IPS-18a (cell line): ENCODE measurements at regions not wholly inside any gene's neighbourhood (a gene's known extent, or its start where the extent isn't known, plus 50 kb on each side); places are given as distances from the start of the nearest gene placed in this dataset.

Source experiments
- H3K27ac ChIP-seq: one replicate; pipeline ENCODE4 v1.5.1; 2013; ENCODE audit warnings: low read length
- H3K27me3 ChIP-seq: one replicate; pipeline ENCODE4 v1.6.1; 2013; ENCODE audit warnings: mild to moderate bottlenecking, low read length; ENCODE audit not compliant: control insufficient read depth, insufficient read depth
- H3K36me3 ChIP-seq: one replicate; pipeline ENCODE4 v1.6.1; 2013; ENCODE audit warnings: low read depth, low read length; ENCODE audit not compliant: control insufficient read depth
- H3K4me1 ChIP-seq: one replicate; pipeline ENCODE4 v1.6.1; 2013; ENCODE audit warnings: low read depth, low read length; ENCODE audit not compliant: control insufficient read depth
- H3K4me3 ChIP-seq: one replicate; pipeline ENCODE4 v1.5.1; 2013; ENCODE audit warnings: low read length
- H3K9ac ChIP-seq: one replicate; pipeline ENCODE4 v1.6.1; 2013; ENCODE audit warnings: mild to moderate bottlenecking, low read length, moderate library complexity
- H3K9me3 ChIP-seq: one replicate; pipeline ENCODE4 v1.6.1; 2013; ENCODE audit warnings: low read depth, low read length; ENCODE audit not compliant: control insufficient read depth

DNA sequence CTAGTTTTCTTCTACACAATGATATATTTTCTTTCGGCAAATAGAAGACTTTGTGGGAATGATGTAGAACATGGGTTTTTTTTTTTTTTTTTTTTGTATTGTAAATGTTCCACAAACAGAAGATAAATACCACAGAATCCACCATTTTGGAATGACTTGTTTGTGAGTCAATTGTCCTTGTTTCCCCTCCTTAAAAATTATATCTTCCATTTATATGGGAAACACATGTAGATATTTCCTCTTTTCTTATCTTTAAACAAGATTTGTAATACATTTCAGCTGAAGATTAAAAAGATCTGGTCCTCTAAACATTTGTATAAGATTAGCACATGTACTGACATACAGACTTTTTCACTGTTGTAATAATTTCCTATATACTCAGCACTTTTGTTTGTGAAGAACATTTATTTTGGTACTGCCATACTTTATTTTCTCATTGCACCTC is 304.6 kb downstream of the SPRY1 start:
- no peaks in the 10 kb centered on the region for H3K9me3 ChIP-seq
- no peaks in the 10 kb centered on the region for H3K27me3 ChIP-seq
- no peaks in the 10 kb centered on the region for H3K36me3 ChIP-seq
- no peaks in the 10 kb centered on the region for H3K4me1 ChIP-seq
- H3K27ac ChIP-seq, result no peak overlapping the region
- H3K9ac ChIP-seq, result no peak overlapping the region
- H3K4me3 ChIP-seq, result no peak overlapping the region

DNA sequence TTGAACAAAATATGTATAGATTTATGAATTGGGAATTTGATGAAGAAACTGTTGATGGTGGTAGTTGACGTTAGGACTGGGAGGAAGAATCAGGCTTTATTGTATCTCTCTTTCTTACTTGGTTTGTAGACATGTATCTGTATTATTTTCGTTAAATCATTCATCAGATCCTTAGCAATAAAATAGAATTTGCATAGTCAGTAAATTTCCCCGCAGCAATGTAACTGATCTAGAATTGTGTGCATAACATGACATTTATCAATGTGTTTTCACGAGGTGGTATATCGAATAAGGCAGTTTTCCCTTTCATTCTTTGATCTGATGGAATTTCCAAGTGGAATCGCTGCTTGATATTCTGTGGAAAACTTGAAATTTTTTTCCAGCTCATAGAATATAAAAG is 308.8 kb downstream of the SPRY1 start:
- H3K9me3 ChIP-seq, result no peaks in the 10 kb centered on the region
- no peaks in the 10 kb centered on the region for H3K36me3 ChIP-seq
- no peak overlapping the region for H3K4me3 ChIP-seq

DNA sequence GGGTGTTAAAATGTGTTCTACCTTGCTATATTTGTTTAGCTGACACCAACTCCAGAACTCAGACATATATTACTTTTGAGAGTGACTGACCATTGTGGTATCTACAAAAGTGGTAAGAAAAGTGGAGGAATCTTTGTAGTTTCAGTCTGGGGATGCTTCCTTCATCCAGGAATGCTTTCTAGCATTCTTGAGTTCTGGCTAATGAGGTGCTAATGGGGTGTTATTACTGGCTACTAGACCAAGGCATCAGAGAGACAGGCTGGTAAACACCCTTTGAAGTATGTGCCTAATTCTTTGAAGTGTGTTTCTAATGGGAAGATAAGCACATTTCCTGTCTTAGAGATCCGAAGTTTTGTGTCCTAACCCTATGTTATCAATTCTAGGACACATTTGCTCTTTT is 310.4 kb downstream of the SPRY1 start:
- H3K4me3 ChIP-seq, result no peak overlapping the region
- no peak overlapping the region for H3K27ac ChIP-seq
- H3K9me3 ChIP-seq, result no peaks in the 10 kb centered on the region
- H3K4me1 ChIP-seq, result no peaks in the 10 kb centered on the region
- H3K27me3 ChIP-seq, result no peaks in the 10 kb centered on the region
- no peaks in the 10 kb centered on the region for H3K36me3 ChIP-seq
- H3K9ac ChIP-seq, result no peak overlapping the region

More for the DNA sequence above, 308.8 kb downstream of the SPRY1 start:
- H3K27ac ChIP-seq, result no peak overlapping the region
- no peaks in the 10 kb centered on the region for H3K4me1 ChIP-seq
- no peak overlapping the region for H3K9ac ChIP-seq
- H3K27me3 ChIP-seq, result no peaks in the 10 kb centered on the region

DNA sequence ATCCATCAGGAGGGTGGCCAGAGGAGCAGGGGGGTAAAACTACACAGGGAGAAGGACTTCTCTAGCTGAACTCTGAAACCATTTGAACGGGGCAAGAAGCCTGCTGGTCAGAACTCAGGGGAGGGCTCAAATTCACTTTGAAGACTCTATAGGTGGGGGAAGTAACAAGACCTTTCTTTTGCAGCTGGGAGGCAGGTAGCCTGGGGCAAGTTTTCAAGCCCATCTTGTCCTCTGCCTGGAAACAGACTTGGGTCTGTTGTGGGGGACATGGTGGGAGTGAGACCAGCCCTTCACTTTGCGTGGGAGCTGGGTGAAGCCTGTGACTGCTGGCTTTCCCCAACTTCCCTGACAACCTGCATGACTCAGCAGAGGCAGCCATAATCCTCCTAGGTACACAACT is 312.3 kb downstream of the SPRY1 start:
- Histone ChIP-seq H3K9ac (no peak overlapping the region), H3K4me3 (no peak overlapping the region), H3K4me1 (no peaks in the 10 kb centered on the region), H3K9me3 (no peaks in the 10 kb centered on the region), H3K36me3 (no peaks in the 10 kb centered on the region), H3K27ac (no peak overlapping the region), H3K27me3 (no peaks in the 10 kb centered on the region)

DNA sequence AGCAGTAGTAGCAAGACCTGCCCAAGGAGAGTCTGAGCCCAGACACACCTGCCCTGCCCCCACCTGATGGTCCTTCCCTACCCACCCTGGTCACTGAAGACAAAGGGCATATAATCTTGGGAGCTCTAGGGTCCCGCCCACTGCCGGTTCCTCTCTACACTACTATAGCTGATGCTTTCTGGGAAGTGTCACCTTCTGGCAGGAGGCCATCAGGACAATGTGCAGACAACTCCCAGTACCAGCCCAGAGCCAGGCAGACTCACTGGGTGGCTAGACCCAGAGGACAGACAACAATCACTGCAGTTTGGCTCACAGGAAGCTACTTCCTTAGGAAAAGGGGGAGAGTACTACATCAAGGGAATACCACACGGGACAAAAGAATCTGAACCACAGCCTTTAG is 312.7 kb downstream of the SPRY1 start:
- Histone ChIP-seq H3K9ac (no peak overlapping the region), H3K4me1 (no peaks in the 10 kb centered on the region), H3K27me3 (no peaks in the 10 kb centered on the region), H3K27ac (no peak overlapping the region), H3K36me3 (no peaks in the 10 kb centered on the region), H3K9me3 (no peaks in the 10 kb centered on the region), H3K4me3 (no peak overlapping the region)

DNA sequence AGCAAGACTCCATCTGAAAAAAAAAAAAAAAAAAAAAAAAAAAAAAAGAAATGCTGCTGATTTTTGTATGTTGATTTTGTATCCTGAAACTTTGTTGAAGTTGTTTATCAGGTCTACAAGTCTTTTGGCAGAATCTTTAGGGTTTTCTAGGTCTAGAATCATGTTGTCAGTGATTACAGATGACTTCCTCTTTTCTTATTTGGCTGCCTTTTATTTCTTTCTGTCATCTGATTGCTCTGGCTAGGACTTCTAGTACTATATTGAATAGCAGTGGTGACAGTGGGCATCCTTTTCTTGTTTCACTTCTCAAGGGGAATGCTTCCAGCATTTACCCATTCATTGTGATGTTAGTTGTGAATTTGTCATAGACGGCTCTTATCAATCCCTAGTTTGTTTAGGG is 334.4 kb downstream of the SPRY1 start:
- H3K4me1 ChIP-seq, result no peaks in the 10 kb centered on the region
- no peaks in the 10 kb centered on the region for H3K27me3 ChIP-seq
- H3K4me3 ChIP-seq, result no peak overlapping the region
- H3K9me3 ChIP-seq, result no peaks in the 10 kb centered on the region
- H3K27ac ChIP-seq, result no peak overlapping the region
- no peaks in the 10 kb centered on the region for H3K36me3 ChIP-seq
- no peak overlapping the region for H3K9ac ChIP-seq

DNA sequence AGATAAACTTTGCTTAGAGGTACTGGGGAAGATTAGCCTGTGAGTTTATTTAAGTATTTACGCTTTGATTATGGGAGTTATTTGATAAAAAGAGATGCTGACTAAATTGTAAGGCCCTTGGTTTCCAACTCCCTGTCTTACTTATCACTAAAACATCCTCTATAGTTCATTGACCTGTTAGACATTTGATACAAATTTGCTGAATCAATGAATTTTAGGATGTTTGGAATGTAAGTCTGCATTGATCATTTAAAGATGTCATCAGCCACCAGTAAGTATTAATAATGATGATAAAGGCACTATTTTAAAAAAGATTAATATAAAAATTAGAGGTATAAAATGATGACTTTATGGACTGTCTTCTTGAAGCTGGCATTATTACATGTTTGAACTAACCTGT is 340.6 kb downstream of the SPRY1 start:
- no peaks in the 10 kb centered on the region for H3K27me3 ChIP-seq
- H3K4me1 ChIP-seq, result no peaks in the 10 kb centered on the region
- H3K4me3 ChIP-seq, result no peak overlapping the region
- H3K9me3 ChIP-seq, result no peaks in the 10 kb centered on the region
- no peaks in the 10 kb centered on the region for H3K36me3 ChIP-seq
- no peak overlapping the region for H3K27ac ChIP-seq
- no peak overlapping the region for H3K9ac ChIP-seq

DNA sequence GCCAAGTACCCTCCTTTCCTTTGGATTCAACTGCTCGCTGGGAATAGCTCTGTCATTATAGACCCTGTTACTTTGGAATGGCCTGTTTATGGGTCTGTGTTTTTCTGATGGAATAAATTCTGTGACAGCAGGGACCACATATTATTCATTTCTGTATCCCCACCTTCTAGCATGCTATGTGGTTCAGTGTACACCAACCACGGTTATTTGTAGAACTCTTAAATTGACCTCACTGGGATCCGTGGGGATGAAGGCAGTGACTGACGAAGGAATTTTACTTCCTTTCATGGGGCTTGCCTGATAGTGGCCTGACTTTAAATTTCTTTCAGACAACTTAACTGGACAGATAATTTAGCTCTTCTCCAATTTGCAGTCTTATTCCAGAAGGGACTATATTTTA is 343.2 kb downstream of the SPRY1 start:
- Histone ChIP-seq H3K9ac (no peak overlapping the region), H3K4me1 (no peaks in the 10 kb centered on the region), H3K4me3 (no peak overlapping the region), H3K36me3 (no peaks in the 10 kb centered on the region), H3K9me3 (no peaks in the 10 kb centered on the region), H3K27me3 (no peaks in the 10 kb centered on the region), H3K27ac (no peak overlapping the region)

DNA sequence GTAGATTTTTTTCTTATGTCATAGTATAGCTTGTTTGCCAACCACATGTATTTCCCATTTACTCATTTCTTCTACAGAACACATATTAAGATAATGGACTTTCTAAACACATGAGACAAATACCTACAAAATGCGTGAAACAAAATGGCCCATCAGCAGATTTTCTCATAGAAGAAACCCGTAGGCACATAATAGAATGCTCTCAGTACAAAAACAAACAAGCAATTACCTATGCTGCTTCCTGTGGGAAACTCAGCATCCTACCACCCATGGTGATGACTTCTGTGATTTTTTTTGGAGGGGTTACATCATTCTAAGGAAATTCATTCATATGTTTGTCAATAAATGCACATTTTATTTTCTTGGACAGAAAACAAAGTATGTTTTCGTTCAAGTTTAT is 343.6 kb downstream of the SPRY1 start:
- no peaks in the 10 kb centered on the region for H3K27me3 ChIP-seq
- H3K9me3 ChIP-seq, result no peaks in the 10 kb centered on the region
- no peak overlapping the region for H3K9ac ChIP-seq
- H3K36me3 ChIP-seq, result no peaks in the 10 kb centered on the region
- H3K4me1 ChIP-seq, result no peaks in the 10 kb centered on the region
- H3K27ac ChIP-seq, result no peak overlapping the region
- H3K4me3 ChIP-seq, result no peak overlapping the region

DNA sequence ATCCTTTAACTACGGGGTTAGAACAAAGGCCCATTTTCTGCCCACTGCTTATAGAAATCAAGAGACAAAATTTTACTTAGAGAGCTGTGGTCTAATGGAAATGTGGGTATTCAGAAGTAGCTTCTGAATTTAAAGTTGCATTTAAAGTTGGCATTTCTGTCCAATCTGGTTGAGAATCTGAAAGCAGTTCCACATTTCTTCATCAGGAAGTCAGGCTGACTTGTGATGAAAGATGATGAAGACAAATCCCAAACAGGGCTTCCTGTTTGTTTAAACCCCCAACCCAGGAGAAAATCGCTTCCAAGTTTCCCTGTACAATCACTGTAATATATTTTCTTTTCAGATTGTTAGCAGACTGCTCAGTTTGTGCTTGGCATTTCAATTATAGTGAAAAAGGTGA is 345.3 kb downstream of the SPRY1 start:
- Histone ChIP-seq H3K9me3 (no peaks in the 10 kb centered on the region), H3K27me3 (no peaks in the 10 kb centered on the region), H3K27ac (no peak overlapping the region), H3K36me3 (no peaks in the 10 kb centered on the region), H3K4me3 (no peak overlapping the region), H3K9ac (no peak overlapping the region), H3K4me1 (no peaks in the 10 kb centered on the region)

DNA sequence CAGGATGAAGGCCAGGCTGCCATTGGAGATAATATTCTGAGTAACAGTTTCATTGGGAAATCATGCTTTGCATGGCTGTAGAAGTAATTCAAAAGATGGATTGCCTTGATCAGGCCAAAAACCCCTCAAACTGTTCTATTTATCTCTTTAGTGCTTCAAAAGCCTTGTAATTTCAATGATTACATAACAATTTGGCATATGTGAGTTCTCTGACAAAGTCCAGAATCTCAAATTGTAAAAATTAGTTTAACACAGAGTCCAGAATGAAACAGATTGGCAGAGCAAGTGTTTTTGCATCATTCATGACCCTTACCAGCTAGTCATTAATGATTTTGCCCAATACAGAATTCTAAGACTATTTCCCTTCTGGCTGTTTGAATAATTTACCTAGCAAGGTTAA is 347.3 kb downstream of the SPRY1 start:
- no peak overlapping the region for H3K4me3 ChIP-seq
- H3K9ac ChIP-seq, result no peak overlapping the region
- H3K36me3 ChIP-seq, result no peaks in the 10 kb centered on the region
- H3K27ac ChIP-seq, result no peak overlapping the region
- no peaks in the 10 kb centered on the region for H3K27me3 ChIP-seq
- H3K4me1 ChIP-seq, result no peaks in the 10 kb centered on the region
- no peaks in the 10 kb centered on the region for H3K9me3 ChIP-seq

DNA sequence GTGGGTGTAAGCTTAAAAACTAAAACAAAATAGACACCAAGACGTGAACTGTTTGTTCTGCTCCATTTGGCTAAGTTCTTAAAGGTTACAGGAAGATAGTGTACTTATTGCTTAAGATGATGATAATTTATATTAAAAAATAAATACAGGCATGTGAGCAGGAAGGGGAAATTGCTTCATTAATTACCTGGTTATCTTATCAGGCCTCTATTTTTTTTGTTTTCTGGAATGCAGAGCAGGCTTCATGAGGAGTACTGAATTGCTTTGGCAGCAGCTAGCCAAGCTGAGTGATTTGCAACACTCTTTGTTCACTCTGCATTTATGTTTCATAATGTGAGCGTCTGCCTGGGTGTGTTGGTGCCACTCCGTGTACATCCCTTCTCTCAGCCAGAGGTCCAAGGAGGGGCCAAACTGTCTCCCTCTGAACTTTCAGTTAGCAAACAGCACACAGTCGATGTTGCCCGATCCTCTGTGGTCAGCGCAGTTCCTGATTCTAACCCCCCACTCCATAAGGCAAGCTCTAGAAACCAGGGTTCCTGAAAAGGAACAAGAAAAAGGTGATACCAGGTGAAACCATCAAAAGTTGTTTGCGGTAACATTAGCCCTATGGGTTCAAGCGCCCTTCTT is 348.2 kb downstream of the SPRY1 start:
- Histone ChIP-seq H3K4me1 (peaks cover 3% of the 10 kb centered on the region), H3K36me3 (no peaks in the 10 kb centered on the region), H3K4me3 (no peak overlapping the region), H3K27ac (no peak overlapping the region), H3K27me3 (no peaks in the 10 kb centered on the region), H3K9ac (no peak overlapping the region), H3K9me3 (no peaks in the 10 kb centered on the region)
